A673 (cell line): ENCODE measurements at regions not wholly inside any gene's neighbourhood (a gene's known extent, or its start where the extent isn't known, plus 50 kb on each side); places are given as distances from the start of the nearest gene placed in this dataset.

Source experiments
- CTCF ChIP-seq: fragments of 300-800, 200-600 bp; sonication (generic); conservative IDR thresholded peaks from 2 replicates; pipeline ENCODE4 v1.5.1; 2017; ENCODE audit warnings: low read depth, mild to moderate bottlenecking, antibody characterized with exemption, low read length, moderate library complexity, mixed read lengths
- EZH2 ChIP-seq: fragments of 200-600 bp; sonication (generic); IDR thresholded peaks from 2 replicates; pipeline ENCODE4 v1.6.1; 2017; ENCODE audit warnings: borderline replicate concordance, low read depth, mild to moderate bottlenecking, mixed read lengths, antibody characterized with exemption, low read length; ENCODE audit not compliant: poor library complexity, severe bottlenecking

DNA sequence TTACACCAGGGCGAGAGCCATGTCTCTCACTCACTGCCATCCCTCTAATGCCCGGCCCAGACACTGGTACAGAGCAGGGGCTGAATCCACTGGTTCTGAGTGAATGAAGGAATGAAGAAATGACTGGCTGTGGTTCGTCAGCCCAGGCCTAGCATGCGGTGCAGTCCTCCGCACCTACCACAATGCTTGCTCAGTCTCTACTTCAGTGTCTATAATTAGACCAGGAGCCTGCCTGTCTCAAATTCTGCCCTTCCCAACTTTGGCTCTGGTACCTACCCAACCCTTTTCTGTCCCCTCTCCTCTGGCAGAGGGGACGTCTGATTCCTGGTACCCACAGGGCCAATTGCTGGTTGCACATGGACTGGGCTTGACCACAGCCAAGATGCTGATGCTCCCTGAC lies 118.2 kb upstream of the GRIK3 start:
- TF ChIP-seq CTCF: no peak
- TF ChIP-seq EZH2: no peak
